Suprapubic skin (tissue), 4 donors: ENCODE measurements at regions not wholly inside any gene's neighbourhood (a gene's known extent, or its start where the extent isn't known, plus 50 kb on each side); places are given as distances from the start of the nearest gene placed in this dataset.
"Not testable (repeated sequence)": the region's sequence is repeated elsewhere in the genome, so short reads cannot be mapped to it uniquely, and the experiment has no call there.

Experiments
- CTCF ChIP-seq, 2 donors: fragments of 200-600 bp in 1 of 2; fragments of 450-650 bp in 1 of 2; sonication (generic) in 1 of 2; IDR thresholded peaks; one replicate each; pipeline ENCODE4 v1.5.1; 2016 to 2019; ENCODE audit warnings: antibody characterized with exemption in 2 of 2, mild to moderate bottlenecking in 1 of 2, moderate library complexity in 1 of 2
- EP300 ChIP-seq: sonication (generic); formaldehyde crosslinking; IDR thresholded peaks from one replicate; pipeline ENCODE4 v1.6.1; 2017; ENCODE audit warnings: antibody characterized with exemption
- POLR2AphosphoS5 ChIP-seq, 3 donors: sonication (generic); formaldehyde crosslinking; IDR thresholded peaks; one replicate each; pipeline ENCODE4 v1.6.1; 2017; ENCODE audit warnings: antibody characterized with exemption in 3 of 3

DNA sequence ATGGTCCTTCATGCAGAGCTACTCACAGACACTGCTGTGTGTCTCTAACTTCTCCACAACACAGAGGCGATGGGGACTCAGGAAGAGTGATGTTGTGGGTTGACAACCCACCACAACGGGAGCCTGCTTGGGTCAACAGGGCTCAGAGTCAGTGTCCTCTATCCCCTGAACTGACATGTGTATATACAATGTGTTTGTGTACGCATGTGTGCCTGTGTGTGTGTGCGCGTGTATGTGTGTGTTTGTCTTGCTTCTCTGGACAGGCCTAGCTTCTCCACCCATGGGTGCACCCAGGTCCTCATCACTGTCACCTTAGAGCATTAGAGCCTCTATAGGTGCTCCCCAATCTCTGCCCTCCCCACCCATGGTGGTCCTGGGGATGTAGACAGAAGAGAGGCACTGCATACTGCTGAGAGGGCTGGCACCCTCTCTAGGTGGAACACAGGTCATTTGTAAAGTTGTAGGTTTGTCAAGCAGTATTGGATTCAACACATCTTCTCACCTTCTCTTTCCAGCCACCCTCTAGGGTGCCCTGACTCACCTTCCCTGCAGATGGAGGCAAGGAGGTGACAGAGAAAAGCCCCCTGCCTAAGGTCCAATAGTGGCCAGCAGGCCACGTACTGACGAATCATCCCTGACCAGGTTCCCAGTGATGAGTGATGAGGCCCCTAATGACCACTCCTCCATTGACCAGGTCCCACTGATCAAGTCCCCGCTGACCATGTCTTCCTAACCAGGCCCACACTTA, 249.5 kb downstream of the CWH43 start:
- not testable (repeated sequence) for TF ChIP-seq CTCF (IDR thresholded peaks at IDR 0.05); EP300; POLR2AphosphoS5 (IDR thresholded peaks at IDR 0.05)
